Mucosa of descending colon (tissue), 3 donors: ENCODE measurements at regions not wholly inside any gene's neighbourhood (a gene's known extent, or its start where the extent isn't known, plus 50 kb on each side); places are given as distances from the start of the nearest gene placed in this dataset.

ENCODE experiments used
- ATAC-seq: fragments of 200-7000 bp; cut with Tn5 transposase; one replicate; pipeline ENCODE4 v1.9.1; 2020; ENCODE audit warnings: mild to moderate bottlenecking, moderate library complexity
- DNase-seq, 3 donors: peaks; one replicate each; pipeline ENCODE4 v3.0.0-alpha.2; 2020
- H3K36me3 ChIP-seq: fragments of 200-600 bp; one replicate; pipeline ENCODE4 v1.8.0; 2021; ENCODE audit warnings: low read depth, mild to moderate bottlenecking
- H3K4me1 ChIP-seq: fragments of 200-600 bp; one replicate; pipeline ENCODE4 v1.8.0; 2021; ENCODE audit warnings: low read depth, mild to moderate bottlenecking
- H3K4me3 ChIP-seq: fragments of 200-600 bp; one replicate; pipeline ENCODE4 v1.8.0; 2021; ENCODE audit warnings: mild to moderate bottlenecking
- H3K9me3 ChIP-seq: fragments of 200-600 bp; one replicate; pipeline ENCODE4 v1.8.0; 2021; ENCODE audit warnings: mild to moderate bottlenecking
- CTCF ChIP-seq: fragments of 200-600 bp; IDR thresholded peaks from one replicate; pipeline ENCODE4 v1.8.0; 2022; ENCODE audit warnings: antibody characterized with exemption, mild to moderate bottlenecking
- intact Hi-C, 2 donors: fragments of 100-400 bp; cut with DNase I in 1 of 2; cut with micrococcal nuclease in 1 of 2; formaldehyde crosslinking; loops; one replicate each; pipeline versions ENCODE4 v1.11.0 to v1.11.1; 2022; cut with DNase I, micrococcal nuclease
- donor health status: DM: no; HTN: no; CAD: no; lungs with moderate emphysema.
- donor health status: DM: no; HTN: no; CAD: no.
- donor health status: DM: no; HTN: yes; CAD: no.

DNA sequence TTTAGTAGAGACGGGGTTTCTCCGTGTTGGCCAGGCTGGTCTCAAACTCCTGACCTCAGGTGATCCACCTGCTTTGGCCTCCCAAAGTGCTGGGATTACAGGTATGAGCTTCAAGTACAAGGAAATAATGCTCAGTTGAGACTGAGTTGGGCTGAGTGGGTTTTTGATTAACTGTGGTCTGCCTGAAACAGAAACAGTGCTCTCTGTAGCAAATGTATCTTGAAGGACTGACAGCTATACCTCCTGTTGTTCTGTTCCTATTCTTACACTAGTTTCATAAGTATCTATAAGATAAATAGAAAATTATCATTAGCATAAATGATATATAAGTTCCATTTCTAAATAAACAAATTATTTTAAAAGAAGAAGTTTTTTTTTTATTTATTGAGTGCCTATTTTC lies 142.8 kb upstream of the PTPRK start:
- no peaks in the 10 kb centered on the region for H3K9me3 ChIP-seq
- no peak overlapping the region for H3K4me3 ChIP-seq
- no peak for TF ChIP-seq CTCF
- no peaks in the 10 kb centered on the region for H3K36me3 ChIP-seq
- DNase-seq (no peak), ATAC-seq (no peak)
- intact Hi-C loops, result no loop called here
- H3K4me1 ChIP-seq, result no peaks in the 10 kb centered on the region

DNA sequence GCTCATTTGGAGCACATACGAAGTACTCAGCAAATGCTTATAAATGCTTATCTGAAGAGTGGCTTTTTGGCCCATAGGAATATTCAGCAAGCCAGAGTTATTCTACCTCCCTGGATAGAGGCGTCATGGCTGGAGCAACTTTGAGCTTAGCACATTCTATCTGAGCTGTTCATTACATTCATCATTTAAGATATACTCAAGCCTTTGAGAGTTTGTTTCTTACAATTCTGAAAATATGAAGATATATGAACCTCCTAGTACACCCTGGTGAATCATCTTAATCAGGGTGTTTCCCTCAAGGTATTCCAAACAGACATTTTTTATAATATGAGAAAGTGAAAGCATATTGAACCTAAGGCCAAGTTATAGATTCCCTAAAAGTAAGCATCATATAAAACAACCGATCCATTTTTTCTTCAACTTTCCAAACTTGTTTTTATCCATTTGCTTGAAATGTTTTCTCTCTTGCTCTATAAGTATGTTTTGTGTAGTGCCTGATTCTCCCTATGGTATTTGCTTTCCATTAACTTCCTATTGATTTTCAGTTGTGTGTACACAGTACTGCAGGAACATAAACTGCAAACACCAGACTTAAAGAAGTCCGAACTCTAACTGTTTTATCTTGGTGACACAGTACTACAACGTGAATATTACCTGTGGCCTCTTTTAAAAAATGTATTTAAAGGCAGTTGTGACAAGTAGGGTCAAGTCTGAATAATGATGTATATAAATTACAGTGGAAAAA lies 139.7 kb upstream of the PTPRK start:
- peak; percentile 60 for ATAC-seq
- DNase-seq, result no peak

DNA sequence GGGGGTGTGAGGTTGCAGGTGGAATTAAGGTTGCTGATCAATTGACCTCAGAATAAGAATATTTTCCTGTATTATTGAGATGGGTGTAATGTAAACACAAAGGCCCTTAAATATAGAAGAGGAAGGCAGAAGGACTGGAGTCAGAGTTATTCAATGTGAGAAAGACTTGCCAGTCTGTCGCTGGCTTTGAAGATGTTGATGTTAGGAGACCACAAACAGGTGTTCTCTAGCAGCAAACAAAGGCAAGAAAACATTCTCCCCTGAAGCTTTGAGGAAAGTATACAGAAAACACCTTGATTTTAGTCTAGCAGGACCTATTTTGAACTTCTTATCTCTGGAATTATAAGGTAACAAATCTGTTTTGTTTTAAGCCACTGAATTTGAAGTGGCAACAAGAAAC lies 138.9 kb upstream of the PTPRK start:
- DNase-seq (no peak), ATAC-seq (no peak)
- H3K4me3 ChIP-seq, result no peak overlapping the region
- intact Hi-C loops, result no loop called here
- H3K4me1 ChIP-seq, result no peaks in the 10 kb centered on the region
- H3K9me3 ChIP-seq, result no peaks in the 10 kb centered on the region
- no peak for TF ChIP-seq CTCF
- no peaks in the 10 kb centered on the region for H3K36me3 ChIP-seq

More for the DNA sequence above, 139.7 kb upstream of the PTPRK start:
- H3K9me3 ChIP-seq, result no peaks in the 10 kb centered on the region
- no peak overlapping the region for H3K4me3 ChIP-seq
- no peak for TF ChIP-seq CTCF
- H3K36me3 ChIP-seq, result no peaks in the 10 kb centered on the region
- H3K4me1 ChIP-seq, result no peaks in the 10 kb centered on the region
- intact Hi-C loops, result no loop called here

DNA sequence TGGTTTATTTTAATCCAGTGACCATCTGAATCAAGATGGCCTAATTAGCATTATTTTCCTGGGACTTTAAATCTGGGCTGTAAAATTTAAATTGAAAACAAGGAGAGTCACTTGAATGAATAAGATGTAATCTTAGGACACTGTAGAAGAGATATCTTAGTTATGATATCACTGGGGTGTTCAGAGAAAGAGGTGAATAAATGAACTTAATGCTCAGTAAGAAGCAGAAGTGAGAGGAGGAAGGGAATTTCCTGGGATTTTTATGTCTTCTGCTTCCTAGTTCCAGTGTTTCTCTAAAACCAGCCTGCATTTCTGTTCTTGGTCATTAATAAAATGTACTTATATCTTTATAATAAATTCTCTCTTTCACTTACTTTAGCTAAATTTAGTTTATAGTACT lies 136.8 kb upstream of the PTPRK start:
- Histone ChIP-seq H3K9me3 (no peaks in the 10 kb centered on the region), H3K36me3 (no peaks in the 10 kb centered on the region), H3K4me3 (no peak overlapping the region), H3K4me1 (no peaks in the 10 kb centered on the region)
- DNase-seq, result no peak
- intact Hi-C loops, result no loop called here
- ATAC-seq, result no peak
- no peak for TF ChIP-seq CTCF

GRCh38 chr6:128655978-128656498 lies 135.6 kb upstream of the PTPRK start:
- DNase-seq, result no peak
- H3K4me3 ChIP-seq, result no peak overlapping the region
- intact Hi-C loops, result no loop called here
- no peaks in the 10 kb centered on the region for H3K4me1 ChIP-seq
- no peak for TF ChIP-seq CTCF
- no peaks in the 10 kb centered on the region for H3K36me3 ChIP-seq
- H3K9me3 ChIP-seq, result no peaks in the 10 kb centered on the region
- no peak for ATAC-seq
